Prostate gland (tissue), 2 donors: ENCODE measurements at regions not wholly inside any gene's neighbourhood (a gene's known extent, or its start where the extent isn't known, plus 50 kb on each side); places are given as distances from the start of the nearest gene placed in this dataset.

Experiments used
- DNase-seq: peaks from one replicate; pipeline ENCODE4 v3.0.0-alpha.2; 2019; ENCODE audit warnings: low spot score
- H3K27ac ChIP-seq, 2 donors: fragments of 200-600 bp; sonication (generic); 2 replicates each; pipeline ENCODE4 v1.5.1; 2017 to 2019
- H3K27me3 ChIP-seq: fragments of 200-600 bp; sonication (generic); replicated peaks from 2 replicates; pipeline ENCODE4 v1.5.1; 2019; ENCODE audit not compliant: insufficient read depth
- H3K36me3 ChIP-seq, 2 donors: fragments of 200-600 bp; sonication (generic); 1 replicate in 1 of 2; 2 replicates in 1 of 2; pipeline versions ENCODE4 v1.5.1 to v1.8.1; 2017 to 2019
- H3K4me1 ChIP-seq: fragments of 200-600 bp; sonication (generic); replicated peaks from 2 replicates; pipeline ENCODE4 v1.5.1; 2019
- H3K4me3 ChIP-seq, 2 donors: fragments of 200-600 bp; sonication (generic); 2 replicates each; pipeline ENCODE4 v1.5.1; 2017 to 2019
- H3K9me3 ChIP-seq: fragments of 200-600 bp; sonication (generic); 2 replicates; pipeline ENCODE4 v1.5.1; 2017
- POLR2A ChIP-seq: fragments of 450-650 bp; IDR thresholded peaks from one replicate; pipeline ENCODE4 v1.6.1; 2016; ENCODE audit warnings: antibody characterized with exemption, mild to moderate bottlenecking
- POLR2AphosphoS5 ChIP-seq: sonication (generic); formaldehyde crosslinking; IDR thresholded peaks from one replicate; pipeline ENCODE4 v1.6.1; 2017; ENCODE audit warnings: antibody characterized with exemption
- WGBS: methylation state at CpG from one replicate; pipeline ENCODE4 v1.1.5; 2018; 5-methylcytosine and 5-hydroxymethylcytosine counted together
- intact Hi-C: fragments of 100-400 bp; cut with DNase I; formaldehyde crosslinking; loops from one replicate; pipeline ENCODE4 v1.14.2; 2022
- TF ChIP-seq, protein P1 (sequence below), 4 experiments: fragments of 200-600 bp in 2 of 4; fragments of 450-650 bp in 2 of 4; sonication (generic) in 2 of 4; IDR thresholded peaks; 1 replicate in 3 of 4; 2 replicates in 1 of 4; pipeline ENCODE4 v1.5.1; 2016 to 2019; ENCODE audit warnings: antibody characterized with exemption in 4 of 4, mild to moderate bottlenecking in 2 of 4, moderate library complexity in 2 of 4

DNA sequence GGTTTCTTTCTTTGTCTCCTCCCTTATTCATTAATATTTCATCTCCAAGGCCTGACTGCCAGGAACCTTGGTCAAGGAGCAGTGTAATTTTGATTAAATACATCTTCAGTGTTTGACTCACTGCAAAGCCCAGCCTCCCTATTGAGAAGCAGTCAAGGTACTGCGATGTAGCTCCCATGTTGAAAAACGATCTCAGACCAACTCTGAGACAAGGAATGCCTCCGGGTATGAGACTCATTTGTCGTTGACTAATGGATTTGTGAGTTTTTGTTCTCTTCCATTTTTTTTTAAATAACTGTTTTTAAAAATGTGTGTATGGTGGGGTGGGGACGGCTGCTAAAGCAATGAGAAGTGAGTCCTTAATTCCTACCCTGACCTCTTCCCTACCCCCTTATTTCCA, 361.6 kb downstream of the SOX11 start:
- TF ChIP-seq, protein P1, sequence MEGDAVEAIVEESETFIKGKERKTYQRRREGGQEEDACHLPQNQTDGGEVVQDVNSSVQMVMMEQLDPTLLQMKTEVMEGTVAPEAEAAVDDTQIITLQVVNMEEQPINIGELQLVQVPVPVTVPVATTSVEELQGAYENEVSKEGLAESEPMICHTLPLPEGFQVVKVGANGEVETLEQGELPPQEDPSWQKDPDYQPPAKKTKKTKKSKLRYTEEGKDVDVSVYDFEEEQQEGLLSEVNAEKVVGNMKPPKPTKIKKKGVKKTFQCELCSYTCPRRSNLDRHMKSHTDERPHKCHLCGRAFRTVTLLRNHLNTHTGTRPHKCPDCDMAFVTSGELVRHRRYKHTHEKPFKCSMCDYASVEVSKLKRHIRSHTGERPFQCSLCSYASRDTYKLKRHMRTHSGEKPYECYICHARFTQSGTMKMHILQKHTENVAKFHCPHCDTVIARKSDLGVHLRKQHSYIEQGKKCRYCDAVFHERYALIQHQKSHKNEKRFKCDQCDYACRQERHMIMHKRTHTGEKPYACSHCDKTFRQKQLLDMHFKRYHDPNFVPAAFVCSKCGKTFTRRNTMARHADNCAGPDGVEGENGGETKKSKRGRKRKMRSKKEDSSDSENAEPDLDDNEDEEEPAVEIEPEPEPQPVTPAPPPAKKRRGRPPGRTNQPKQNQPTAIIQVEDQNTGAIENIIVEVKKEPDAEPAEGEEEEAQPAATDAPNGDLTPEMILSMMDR (IDR thresholded peaks at IDR 0.05), result no peak
- Histone ChIP-seq H3K9me3 (no peaks in the 10 kb centered on the region), H3K27ac (no peak overlapping the region), H3K36me3 (no peaks in the 10 kb centered on the region), H3K4me3 (no peak overlapping the region), H3K27me3 (no peaks in the 10 kb centered on the region), H3K4me1 (no peaks in the 10 kb centered on the region)
- intact Hi-C loops, result no loop called here
- DNase-seq, result no peak
- 73% methylated on average over 5 of the region's 5 CpGs for WGBS

DNA sequence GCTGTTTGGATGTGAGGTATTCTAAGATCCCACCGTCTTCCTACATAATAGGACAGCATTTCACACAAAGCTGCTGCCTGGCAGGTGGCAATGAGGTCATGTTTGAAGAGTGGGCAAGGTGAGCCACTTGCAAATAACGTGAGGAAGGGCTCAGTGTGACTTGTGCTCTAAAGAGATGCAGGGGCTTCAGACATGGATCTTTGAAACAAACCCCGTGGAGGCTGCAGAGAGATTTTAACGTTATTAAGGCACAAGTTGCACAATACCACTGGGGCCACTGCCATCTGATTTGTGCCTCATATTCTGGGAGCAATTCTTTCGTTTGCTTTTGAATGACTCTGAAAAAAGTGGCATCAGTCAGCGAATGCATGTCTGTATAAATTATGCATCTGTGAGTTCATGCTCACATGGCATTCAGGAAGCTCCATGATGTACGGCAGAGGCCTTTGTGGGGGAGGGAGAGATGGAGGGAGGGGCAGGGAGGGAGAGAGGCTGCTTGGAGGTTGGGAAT, 362.0 kb downstream of the SOX11 start:
- Histone ChIP-seq H3K36me3 (no peaks in the 10 kb centered on the region), H3K27me3 (no peaks in the 10 kb centered on the region), H3K4me1 (no peaks in the 10 kb centered on the region), H3K27ac (no peak overlapping the region), H3K9me3 (no peaks in the 10 kb centered on the region), H3K4me3 (no peak overlapping the region)
- intact Hi-C loops, result no loop called here
- 54% methylated on average over 7 of the region's 7 CpGs for WGBS
- DNase-seq, result no peak
- TF ChIP-seq, protein P1 (IDR thresholded peaks at IDR 0.05), result no peak
- TF ChIP-seq POLR2AphosphoS5 (no peak), POLR2A (no peak)

DNA sequence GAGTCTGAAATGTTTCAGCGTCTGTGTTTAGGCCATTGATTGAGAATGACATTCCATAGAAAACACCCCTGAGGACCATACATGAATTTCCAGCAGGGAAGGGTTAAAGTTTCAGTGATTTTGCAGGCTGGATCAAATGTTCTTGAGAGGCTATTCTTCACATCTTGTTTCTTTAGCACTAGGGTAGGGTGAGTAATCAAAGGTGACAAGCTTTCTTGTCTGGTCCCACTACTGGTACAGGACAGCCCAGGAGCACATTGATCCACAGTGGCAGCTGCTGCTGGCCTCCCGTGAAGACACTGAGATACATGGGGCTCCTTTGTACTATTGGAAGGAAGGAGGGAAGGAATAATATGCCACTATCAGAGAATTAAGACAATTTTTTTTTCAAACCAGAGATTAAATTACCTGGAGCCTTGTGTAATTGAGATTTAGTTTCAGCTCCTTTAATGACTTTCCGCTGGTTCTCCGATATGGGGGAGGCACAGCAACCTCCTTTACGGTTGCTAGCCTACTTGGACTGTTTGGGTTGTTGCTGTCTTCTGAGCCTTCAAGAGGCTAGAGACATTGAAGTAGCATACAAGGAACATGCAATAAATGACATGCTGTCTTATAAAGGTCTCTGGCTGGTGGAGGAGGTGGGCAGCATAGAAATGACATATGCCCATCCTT, 368.9 kb downstream of the SOX11 start:
- intact Hi-C loops, result no loop called here
- H3K36me3 ChIP-seq, result no peaks in the 10 kb centered on the region

DNA sequence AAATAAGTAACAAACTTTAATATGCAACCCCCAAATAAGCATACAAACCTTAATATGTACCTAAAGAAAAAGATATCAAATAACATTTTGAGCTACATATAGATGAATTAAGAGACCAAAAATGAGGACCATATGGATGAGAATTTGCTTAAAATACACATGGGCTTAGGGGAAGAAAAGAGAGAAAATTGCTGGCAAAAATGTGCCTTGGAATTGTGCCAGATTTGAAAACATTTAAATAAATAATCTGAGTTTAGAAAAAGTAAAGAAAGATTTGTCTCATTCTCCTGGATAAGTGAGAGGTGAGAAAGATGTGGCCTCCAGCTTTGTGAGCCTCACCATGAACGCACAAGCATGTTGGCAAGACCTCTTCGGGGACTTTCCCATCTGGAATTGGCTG, 372.6 kb downstream of the SOX11 start:
- intact Hi-C loops, result no loop called here
- 95% methylated on average over 2 of the region's 2 CpGs for WGBS
- Histone ChIP-seq H3K9me3 (no peaks in the 10 kb centered on the region), H3K27ac (no peak overlapping the region), H3K4me3 (no peak overlapping the region), H3K27me3 (no peaks in the 10 kb centered on the region), H3K4me1 (no peaks in the 10 kb centered on the region), H3K36me3 (no peaks in the 10 kb centered on the region)
- TF ChIP-seq, protein P1 (IDR thresholded peaks at IDR 0.05), result no peak
- no peak for TF ChIP-seq POLR2AphosphoS5
- no peak for TF ChIP-seq POLR2A
- no peak for DNase-seq

More for the DNA sequence above, 368.9 kb downstream of the SOX11 start:
- 90% methylated on average over 5 of the region's 5 CpGs for WGBS
- DNase-seq, result no peak
- Histone ChIP-seq H3K4me3 (no peak overlapping the region), H3K27me3 (no peaks in the 10 kb centered on the region), H3K4me1 (no peaks in the 10 kb centered on the region), H3K9me3 (no peaks in the 10 kb centered on the region), H3K27ac (no peak overlapping the region)
- TF ChIP-seq, protein P1 (IDR thresholded peaks at IDR 0.05), result no peak
- no peak for TF ChIP-seq POLR2AphosphoS5
- no peak for TF ChIP-seq POLR2A

DNA sequence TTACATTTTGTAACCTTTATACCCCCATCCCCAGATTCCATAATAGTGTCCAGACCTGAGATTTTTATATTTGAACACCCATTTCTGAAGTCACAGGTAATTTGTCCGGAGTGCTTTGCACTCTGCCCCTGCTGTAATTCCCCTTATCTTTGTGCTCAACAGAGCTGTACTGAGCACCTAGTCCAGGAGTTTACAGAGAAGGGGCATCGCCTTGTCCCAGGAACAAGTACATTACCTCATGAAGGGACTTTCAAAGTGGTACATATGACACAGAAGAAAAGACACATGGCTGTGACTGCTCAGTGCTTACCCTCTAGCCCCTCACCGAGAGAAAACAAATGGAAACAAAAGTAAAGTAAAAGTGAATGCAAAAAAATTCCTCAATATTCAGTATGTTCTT, 373.5 kb downstream of the SOX11 start:
- intact Hi-C loops, result no loop called here
- DNase-seq, result no peak
- H3K27ac ChIP-seq, result no peak overlapping the region
- H3K9me3 ChIP-seq, result no peaks in the 10 kb centered on the region
- no peak overlapping the region for H3K4me3 ChIP-seq
- H3K4me1 ChIP-seq, result no peaks in the 10 kb centered on the region
- H3K36me3 ChIP-seq, result no peaks in the 10 kb centered on the region
- no peaks in the 10 kb centered on the region for H3K27me3 ChIP-seq
- 94% methylated on average over 3 of the region's 3 CpGs for WGBS
- TF ChIP-seq POLR2A, result no peak
- TF ChIP-seq POLR2AphosphoS5, result no peak
- TF ChIP-seq, protein P1 (IDR thresholded peaks at IDR 0.05), result no peak
